ENCODE measurements at regions not wholly inside any gene's neighbourhood (a gene's known extent, or its start where the extent isn't known, plus 50 kb on each side); places are given as distances from the start of the nearest gene placed in this dataset.

- H3K36me3 Mint-ChIP-seq (ENCODE audit: low read depth) = no peaks in the 10 kb centered on the region
- H3K4me1 Mint-ChIP-seq = no peaks in the 10 kb centered on the region
- no peak for ATAC-seq (ENCODE audit: low read depth)
- CTCF ChIA-PET = no interaction called here
- no peaks in the 10 kb centered on the region for H3K27me3 Mint-ChIP-seq
- no peak overlapping the region for H3K4me3 Mint-ChIP-seq
- peaks cover 7% of the 10 kb centered on the region for H3K9me3 Mint-ChIP-seq
- intact Hi-C loops (cut with micrococcal nuclease) = no loop called here
- TF ChIP-seq CTCF (IDR thresholded peaks at IDR 0.05) = no peak
- POLR2A ChIA-PET = no interaction called here
- DNase-seq = no peak
- no peak overlapping the region for H3K27ac Mint-ChIP-seq
Observed at GRCh38 chr5:51275428-51275827, 107.8 kb upstream of the ISL1 start.

DNA sequence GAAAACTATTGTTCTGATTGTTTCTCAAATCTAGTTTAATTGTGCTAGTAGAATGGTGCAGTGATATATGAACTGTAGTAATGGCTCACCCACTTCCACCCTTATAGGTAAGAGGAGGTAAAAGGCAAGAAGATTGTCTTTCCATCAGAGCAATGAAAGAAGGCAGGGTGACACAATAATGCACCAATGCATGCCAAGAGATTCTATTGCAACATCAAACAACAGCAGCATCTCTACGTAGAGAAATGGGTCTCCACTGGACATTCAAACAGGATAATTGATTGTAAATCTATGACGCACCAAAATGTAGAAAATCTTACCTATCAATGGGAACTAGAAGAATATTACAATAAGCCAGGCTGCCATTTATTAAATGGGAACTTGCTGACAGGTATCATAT is 107.0 kb upstream of the ISL1 start:
- Mint-ChIP-seq H3K4me3 (no peak overlapping the region), H3K36me3 (ENCODE audit: low read depth) (no peaks in the 10 kb centered on the region), H3K9me3 (peaks cover 5% of the 10 kb centered on the region), H3K27me3 (no peaks in the 10 kb centered on the region), H3K4me1 (no peaks in the 10 kb centered on the region), H3K27ac (no peak overlapping the region)
- no peak for ATAC-seq (ENCODE audit: low read depth)
- ChIA-PET POLR2A (no interaction called here), CTCF (no interaction called here)
- TF ChIP-seq CTCF (IDR thresholded peaks at IDR 0.05) = no peak
- DNase-seq = no peak
- intact Hi-C loops (cut with micrococcal nuclease) = no loop called here

- no peaks in the 10 kb centered on the region for H3K4me1 Mint-ChIP-seq
- H3K27me3 Mint-ChIP-seq = no peaks in the 10 kb centered on the region
- no peak for DNase-seq
- intact Hi-C loops (cut with micrococcal nuclease) = no loop called here
- H3K9me3 Mint-ChIP-seq = peaks cover 5% of the 10 kb centered on the region
- H3K4me3 Mint-ChIP-seq = no peak overlapping the region
- TF ChIP-seq CTCF (IDR thresholded peaks at IDR 0.05) = no peak
- no peak overlapping the region for H3K27ac Mint-ChIP-seq
- CTCF ChIA-PET = no interaction called here
- H3K36me3 Mint-ChIP-seq (ENCODE audit: low read depth) = no peaks in the 10 kb centered on the region
- POLR2A ChIA-PET = no interaction called here
- ATAC-seq (ENCODE audit: low read depth) = no peak
Observed at GRCh38 chr5:51278539-51278938, 104.7 kb upstream of the ISL1 start.

DNA sequence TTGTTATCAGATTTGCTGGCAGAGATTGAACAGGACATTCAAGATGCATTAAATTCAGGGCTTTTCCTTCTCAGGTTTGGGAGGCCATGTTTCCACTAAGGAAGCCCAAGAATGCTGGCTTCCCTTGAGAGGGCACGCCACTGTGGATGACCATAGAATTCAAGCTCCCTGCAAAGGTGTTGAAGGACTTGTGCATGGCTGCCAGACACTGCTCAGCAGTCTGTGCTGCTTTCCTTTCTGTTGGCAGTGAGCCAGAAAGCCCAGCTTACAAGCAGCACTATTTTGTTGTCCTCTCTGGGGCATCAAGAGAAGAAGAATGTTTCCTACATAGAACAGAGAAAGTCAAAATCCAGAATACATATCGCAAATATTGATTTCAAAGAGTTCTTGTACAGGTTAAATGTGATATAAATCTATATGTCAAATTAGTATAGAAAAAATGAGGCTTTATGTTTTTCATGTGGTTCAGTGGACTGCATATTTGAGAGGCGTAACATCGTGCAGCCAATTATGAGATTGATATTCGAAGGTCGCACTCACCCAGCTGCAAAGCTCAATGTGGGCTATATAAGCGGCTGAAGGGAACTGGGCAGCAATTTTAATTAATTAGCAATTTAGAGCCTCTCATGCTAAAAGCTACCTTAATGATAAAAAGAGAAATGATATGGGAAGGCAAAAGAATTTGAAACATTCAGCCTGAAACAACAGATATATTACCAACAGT is 103.1 kb upstream of the ISL1 start:
- no peak for ATAC-seq (ENCODE audit: low read depth)
- Mint-ChIP-seq H3K27ac (no peak overlapping the region), H3K4me1 (no peaks in the 10 kb centered on the region), H3K9me3 (peaks cover 3% of the 10 kb centered on the region), H3K4me3 (no peak overlapping the region), H3K36me3 (ENCODE audit: low read depth) (no peaks in the 10 kb centered on the region), H3K27me3 (no peaks in the 10 kb centered on the region)
- CTCF ChIA-PET = no interaction called here
- no peak for DNase-seq
- intact Hi-C loops (cut with micrococcal nuclease) = no loop called here
- no peak for TF ChIP-seq CTCF (IDR thresholded peaks at IDR 0.05)
- POLR2A ChIA-PET = no interaction called here

GRCh38 chr5:51286046-51286445 is 97.2 kb upstream of the ISL1 start:
- intact Hi-C loops (cut with micrococcal nuclease) = no loop called here
- TF ChIP-seq CTCF (IDR thresholded peaks at IDR 0.05) = no peak
- Mint-ChIP-seq H3K4me1 (no peaks in the 10 kb centered on the region), H3K9me3 (no peaks in the 10 kb centered on the region), H3K36me3 (ENCODE audit: low read depth) (no peaks in the 10 kb centered on the region), H3K27me3 (no peaks in the 10 kb centered on the region), H3K27ac (no peak overlapping the region), H3K4me3 (no peak overlapping the region)
- DNase-seq = no peak
- no peak for ATAC-seq (ENCODE audit: low read depth)
- POLR2A ChIA-PET = no interaction called here
- CTCF ChIA-PET = no interaction called here

Measured in activated B cell treated with CpG ODN at 0.5 μM for 24 hours (primary cell).